GM21390 (cell line): ENCODE measurements at regions not wholly inside any gene's neighbourhood (a gene's known extent, or its start where the extent isn't known, plus 50 kb on each side); places are given as distances from the start of the nearest gene placed in this dataset.
A peak's percentile ranks its signal among the peaks of the same experiment; 100 is the strongest.

Source experiments
- ATAC-seq: cut with Tn5 transposase; IDR thresholded peaks from one replicate; pipeline ENCODE4 v1.9.1; 2021; ENCODE audit not compliant: unreplicated experiment

- peak; percentile 99 for ATAC-seq
Measured at GRCh38 chr6:71420693-71421328, 132.2 kb downstream of the OGFRL1 start.

GRCh38 chr6:71421611-71422010 lies 133.0 kb downstream of the OGFRL1 start:
- no peak for ATAC-seq

DNA sequence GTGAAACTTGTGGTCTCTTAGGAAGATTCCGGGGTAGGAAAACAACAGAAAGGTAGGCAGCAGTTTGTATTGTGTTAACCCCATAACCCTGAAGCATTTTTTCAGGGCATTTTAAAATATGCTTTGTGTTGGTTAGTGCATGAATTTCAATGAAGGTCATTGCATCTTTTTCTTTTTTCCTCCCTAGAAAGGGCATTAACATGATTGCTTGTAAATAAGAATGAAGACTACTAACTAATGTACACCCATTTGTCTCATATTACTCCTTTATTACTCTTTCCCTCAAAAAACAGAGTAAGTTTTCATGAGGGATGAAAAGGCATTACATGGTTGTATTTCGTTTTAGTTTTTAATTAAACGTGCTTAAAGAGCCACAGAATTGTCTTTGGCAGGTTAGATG lies 141.4 kb downstream of the OGFRL1 start:
- ATAC-seq, result no peak

GRCh38 chr6:71433441-71433840 lies 144.8 kb downstream of the OGFRL1 start:
- no peak for ATAC-seq

DNA sequence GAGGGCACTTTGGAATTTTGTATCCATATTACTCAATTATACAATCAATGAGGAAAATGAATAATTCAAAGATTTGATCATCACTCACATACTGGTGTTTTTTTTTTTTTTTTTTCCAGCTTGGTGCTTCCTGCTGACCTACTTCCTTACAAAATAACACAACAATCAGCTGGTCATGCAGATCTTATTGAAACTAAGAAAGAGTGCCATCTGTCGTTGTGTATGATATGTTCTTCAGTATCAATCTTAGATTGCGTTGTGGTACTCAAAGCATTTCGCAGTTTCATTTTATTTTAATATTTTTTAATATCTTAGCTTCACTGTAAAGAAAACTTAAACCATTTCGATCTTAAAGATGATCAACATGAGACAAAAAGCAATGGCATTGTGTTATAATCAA lies 155.6 kb downstream of the OGFRL1 start:
- no peak for ATAC-seq

DNA sequence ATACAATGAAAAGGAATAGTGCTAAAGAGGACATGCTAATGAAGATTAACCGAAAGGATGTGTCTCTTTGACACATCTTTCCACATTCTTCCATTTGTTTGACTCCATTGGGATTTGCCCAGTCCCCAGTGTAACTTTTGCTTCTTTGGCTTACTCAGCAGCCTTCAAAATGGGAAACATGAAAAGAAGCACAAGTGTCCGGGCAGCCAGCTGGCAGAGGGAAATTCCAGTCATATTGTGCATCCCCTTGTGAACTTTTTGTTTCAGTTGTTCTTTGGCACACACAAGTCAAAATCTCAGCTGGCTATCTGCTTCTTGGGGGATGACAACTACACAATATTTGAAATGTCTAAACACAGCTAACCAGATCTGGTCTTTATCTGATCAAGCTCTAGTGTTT lies 157.4 kb downstream of the OGFRL1 start:
- ATAC-seq, result no peak

- ATAC-seq, result no peak
Measured at GRCh38 chr6:71446470-71446869, 157.9 kb downstream of the OGFRL1 start.

GRCh38 chr6:71452697-71453370 lies 164.2 kb downstream of the OGFRL1 start:
- no peak for ATAC-seq

GRCh38 chr6:71453371-71453706 lies 164.7 kb downstream of the OGFRL1 start:
- no peak for ATAC-seq

- ATAC-seq, result no peak
Measured at GRCh38 chr6:71454056-71454455, 165.4 kb downstream of the OGFRL1 start.

GRCh38 chr6:71457929-71458328 lies 169.3 kb downstream of the OGFRL1 start:
- ATAC-seq, result no peak

DNA sequence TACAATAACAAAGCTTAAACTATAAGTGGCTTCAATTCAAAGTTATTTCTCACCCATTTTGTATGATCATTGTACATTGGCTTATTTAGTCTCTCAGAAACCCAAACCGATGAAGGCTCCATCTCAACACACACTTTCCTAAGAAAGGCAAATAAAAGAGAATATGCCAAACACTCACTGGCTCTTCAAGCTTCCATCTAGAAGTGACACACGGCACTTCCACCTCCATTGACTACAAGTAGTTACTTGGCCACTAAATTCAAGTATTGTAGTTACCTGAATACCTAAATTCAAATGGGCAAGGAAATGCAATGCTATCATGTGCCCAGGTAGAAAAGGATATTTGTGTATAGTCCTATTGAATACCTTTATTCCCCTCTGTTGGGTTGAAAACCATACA lies 170.6 kb downstream of the OGFRL1 start:
- no peak for ATAC-seq

- no peak for ATAC-seq
Measured at GRCh38 chr6:71460933-71461332, 172.3 kb downstream of the OGFRL1 start.

DNA sequence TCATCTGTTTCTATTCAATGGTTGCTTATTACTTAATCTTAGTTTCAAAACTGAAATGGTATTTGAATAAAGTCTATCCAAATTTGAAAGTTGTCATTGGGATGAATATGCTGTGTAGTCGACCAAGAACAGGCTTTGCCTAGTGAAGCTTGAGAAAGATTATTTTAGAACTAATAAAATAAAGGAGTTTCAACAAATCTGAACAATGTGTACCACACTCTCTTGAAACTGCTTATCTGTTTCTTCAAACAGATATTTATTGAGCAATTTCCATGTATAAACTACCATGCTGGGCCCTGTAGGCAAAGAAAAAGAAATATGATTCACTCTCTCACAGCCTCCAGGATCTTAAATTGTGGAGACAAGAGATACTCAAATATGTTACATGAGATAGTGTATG lies 174.4 kb downstream of the OGFRL1 start:
- ATAC-seq, result no peak

GRCh38 chr6:71465096-71465495 lies 176.5 kb downstream of the OGFRL1 start:
- no peak for ATAC-seq

DNA sequence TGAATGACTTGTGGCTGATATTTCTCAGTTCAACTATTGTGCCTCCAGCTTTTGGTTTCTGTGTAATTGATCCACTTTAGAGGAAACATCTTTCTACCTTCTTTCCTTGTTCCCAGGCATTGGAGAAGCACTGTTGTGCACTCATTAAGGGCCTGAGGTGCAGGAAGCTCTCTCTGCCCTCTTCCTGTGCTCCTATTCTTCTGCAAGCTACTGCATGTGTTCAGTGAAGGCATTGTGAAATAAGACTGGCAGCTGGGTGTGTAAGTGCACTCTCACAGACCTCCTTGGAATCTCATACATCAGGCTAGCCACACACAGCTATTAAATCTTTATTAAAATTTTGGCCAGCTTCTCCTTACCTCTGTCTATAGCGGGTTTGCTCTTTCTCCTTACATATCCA lies 177.8 kb downstream of the OGFRL1 start:
- no peak for ATAC-seq

GRCh38 chr6:71468038-71468437 lies 179.4 kb downstream of the OGFRL1 start:
- no peak for ATAC-seq

- no peak for ATAC-seq
Measured at GRCh38 chr6:71468841-71469700, 180.5 kb downstream of the OGFRL1 start.

DNA sequence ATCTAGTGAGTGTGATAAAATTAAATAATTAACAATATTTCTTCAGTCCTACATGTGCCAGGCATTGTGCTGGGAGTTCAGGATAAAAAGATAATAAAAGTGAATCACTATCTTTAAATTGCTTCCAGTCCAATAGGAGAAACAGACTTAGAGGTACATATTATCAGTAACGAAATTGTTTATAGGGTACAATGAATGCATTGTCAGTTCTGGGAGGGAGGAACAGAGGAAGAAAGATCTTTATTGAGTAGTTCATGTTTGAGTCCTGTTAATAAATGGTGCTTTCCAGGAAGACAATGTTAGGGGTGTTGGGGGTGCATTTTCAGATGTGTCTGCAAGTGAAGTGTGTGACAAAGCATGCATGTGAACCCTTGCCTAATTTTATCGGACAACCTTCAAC lies 183.1 kb downstream of the OGFRL1 start:
- ATAC-seq, result no peak

GRCh38 chr6:71473926-71474325 lies 185.3 kb downstream of the OGFRL1 start:
- ATAC-seq, result no peak

DNA sequence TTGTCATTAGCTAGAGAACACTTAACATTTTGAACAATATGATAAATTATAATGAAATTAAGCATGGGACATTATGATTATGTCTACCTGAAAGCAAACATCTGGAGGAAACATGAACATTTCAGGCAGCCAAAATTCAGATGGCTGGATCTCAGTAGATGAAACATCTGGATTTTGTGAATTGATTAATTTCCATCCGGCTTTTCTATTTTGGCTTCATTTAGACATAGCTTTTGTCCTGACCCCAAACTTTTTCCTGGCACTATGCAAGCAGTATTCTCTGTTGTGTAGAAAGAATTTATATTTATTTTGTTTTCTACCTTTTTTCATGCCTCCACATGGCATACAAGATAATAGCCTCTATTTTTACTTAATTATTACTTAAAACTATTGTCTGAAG lies 186.3 kb downstream of the OGFRL1 start:
- no peak for ATAC-seq

- no peak for ATAC-seq
Measured at GRCh38 chr6:71476371-71476770, 187.8 kb downstream of the OGFRL1 start.
